ENCODE measurements at regions not wholly inside any gene's neighbourhood (a gene's known extent, or its start where the extent isn't known, plus 50 kb on each side); places are given as distances from the start of the nearest gene placed in this dataset.

DNA sequence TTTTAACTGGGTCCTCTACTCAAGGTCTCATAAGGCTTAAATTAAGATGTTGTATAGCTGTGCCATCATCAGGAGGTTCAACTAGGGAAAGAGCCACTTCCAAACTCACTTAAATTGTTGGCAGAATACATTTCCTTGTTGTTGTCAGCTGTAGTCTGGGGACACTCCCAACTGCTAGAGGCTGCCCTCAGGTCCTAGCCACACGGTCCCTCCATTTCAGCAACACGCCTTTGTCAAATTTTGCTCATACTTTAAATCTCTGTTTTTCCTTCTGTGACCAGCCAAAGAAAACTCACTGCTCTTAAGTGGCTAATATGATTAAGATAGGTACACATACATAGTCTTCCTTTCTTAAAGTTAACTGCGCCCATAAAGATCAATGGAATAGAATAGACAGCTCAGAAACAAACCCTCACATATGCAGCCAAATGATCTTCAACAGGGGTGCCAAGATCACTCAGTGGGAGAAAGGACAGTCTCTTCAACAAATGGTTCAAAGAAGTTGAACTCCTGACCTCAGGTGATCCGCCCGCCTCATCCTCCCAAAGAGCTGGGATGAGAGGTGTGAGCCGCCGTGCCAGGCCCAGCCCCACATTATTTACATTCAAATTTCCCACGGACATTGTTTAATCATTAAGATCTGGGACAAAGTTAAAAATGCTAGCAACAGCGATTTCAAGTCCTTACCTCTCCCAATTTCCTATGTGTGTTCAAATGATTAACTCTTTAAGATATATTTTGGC lies 76.4 kb upstream of the ELOVL5 start:
- TF ChIP-seq, protein P1, sequence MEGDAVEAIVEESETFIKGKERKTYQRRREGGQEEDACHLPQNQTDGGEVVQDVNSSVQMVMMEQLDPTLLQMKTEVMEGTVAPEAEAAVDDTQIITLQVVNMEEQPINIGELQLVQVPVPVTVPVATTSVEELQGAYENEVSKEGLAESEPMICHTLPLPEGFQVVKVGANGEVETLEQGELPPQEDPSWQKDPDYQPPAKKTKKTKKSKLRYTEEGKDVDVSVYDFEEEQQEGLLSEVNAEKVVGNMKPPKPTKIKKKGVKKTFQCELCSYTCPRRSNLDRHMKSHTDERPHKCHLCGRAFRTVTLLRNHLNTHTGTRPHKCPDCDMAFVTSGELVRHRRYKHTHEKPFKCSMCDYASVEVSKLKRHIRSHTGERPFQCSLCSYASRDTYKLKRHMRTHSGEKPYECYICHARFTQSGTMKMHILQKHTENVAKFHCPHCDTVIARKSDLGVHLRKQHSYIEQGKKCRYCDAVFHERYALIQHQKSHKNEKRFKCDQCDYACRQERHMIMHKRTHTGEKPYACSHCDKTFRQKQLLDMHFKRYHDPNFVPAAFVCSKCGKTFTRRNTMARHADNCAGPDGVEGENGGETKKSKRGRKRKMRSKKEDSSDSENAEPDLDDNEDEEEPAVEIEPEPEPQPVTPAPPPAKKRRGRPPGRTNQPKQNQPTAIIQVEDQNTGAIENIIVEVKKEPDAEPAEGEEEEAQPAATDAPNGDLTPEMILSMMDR (IDR thresholded peaks at IDR 0.05 in 8 of 11, conservative IDR thresholded peaks at IDR 0.05 in 3 of 11) = no peak
- no peak for TF ChIP-seq POLR2A (IDR thresholded peaks at IDR 0.05)
- no peak for TF ChIP-seq POLR2AphosphoS5 (IDR thresholded peaks at IDR 0.05)

Data from spleen (tissue), 7 donors.